ENCODE measurements at regions not wholly inside any gene's neighbourhood (a gene's known extent, or its start where the extent isn't known, plus 50 kb on each side); places are given as distances from the start of the nearest gene placed in this dataset.
"Not testable (repeated sequence)": the region's sequence is repeated elsewhere in the genome, so short reads cannot be mapped to it uniquely, and the experiment has no call there.

- DNase-seq (ENCODE audit: low spot score in 2 of 2, unreplicated experiment in 2 of 2): no peak
- Mint-ChIP-seq H3K4me3 (no peak overlapping the region), H3K9me3 (no peaks in the 10 kb centered on the region), H3K27ac (no peak overlapping the region), H3K4me1 (peaks cover 5% of the 10 kb centered on the region), H3K36me3 (no peaks in the 10 kb centered on the region), H3K27me3 (ENCODE audit: low read depth) (no peaks in the 10 kb centered on the region)
- no peak for TF ChIP-seq CTCF (IDR thresholded peaks at IDR 0.05; ENCODE audit: unreplicated experiment)
Observed at GRCh38 chr14:30242744-30243143, 315.1 kb upstream of the PRKD1 start.

- no peak for TF ChIP-seq CTCF (IDR thresholded peaks at IDR 0.05; ENCODE audit: unreplicated experiment)
- H3K27ac Mint-ChIP-seq: no peak overlapping the region
- no peak for DNase-seq (ENCODE audit: low spot score in 2 of 2, unreplicated experiment in 2 of 2)
- H3K36me3 Mint-ChIP-seq: no peaks in the 10 kb centered on the region
- no peaks in the 10 kb centered on the region for H3K27me3 Mint-ChIP-seq (ENCODE audit: low read depth)
- H3K9me3 Mint-ChIP-seq: no peaks in the 10 kb centered on the region
- H3K4me1 Mint-ChIP-seq: peaks cover 5% of the 10 kb centered on the region
- H3K4me3 Mint-ChIP-seq: no peak overlapping the region
Observed at GRCh38 chr14:30243207-30243606, 315.6 kb upstream of the PRKD1 start.

DNA sequence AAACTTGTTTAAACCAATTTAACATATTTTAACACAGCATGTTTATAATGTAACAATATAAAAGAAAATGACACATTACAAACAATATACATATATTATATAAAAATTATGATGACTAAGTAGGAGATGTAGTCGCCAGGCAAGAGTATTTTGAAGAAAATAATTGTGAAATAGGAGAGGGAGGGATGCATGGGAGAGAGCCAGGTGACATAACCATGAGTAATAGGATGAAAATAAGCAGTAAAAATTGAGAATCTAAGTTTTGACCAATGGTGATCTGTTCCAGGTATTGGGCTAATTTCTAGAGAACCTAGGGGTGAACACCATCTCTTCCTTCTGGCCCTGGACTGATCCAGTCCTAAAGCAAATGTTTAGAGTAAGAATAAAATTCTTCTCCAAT, 315.2 kb upstream of the G2E3 start:
- no peaks in the 10 kb centered on the region for H3K9me3 Mint-ChIP-seq
- H3K27me3 Mint-ChIP-seq (ENCODE audit: low read depth): no peaks in the 10 kb centered on the region
- no peak overlapping the region for H3K4me3 Mint-ChIP-seq
- peaks cover 5% of the 10 kb centered on the region for H3K4me1 Mint-ChIP-seq
- no peak overlapping the region for H3K27ac Mint-ChIP-seq
- DNase-seq (ENCODE audit: low spot score in 2 of 2, unreplicated experiment in 2 of 2): no peak
- TF ChIP-seq CTCF (IDR thresholded peaks at IDR 0.05; ENCODE audit: unreplicated experiment): no peak
- H3K36me3 Mint-ChIP-seq: no peaks in the 10 kb centered on the region

DNA sequence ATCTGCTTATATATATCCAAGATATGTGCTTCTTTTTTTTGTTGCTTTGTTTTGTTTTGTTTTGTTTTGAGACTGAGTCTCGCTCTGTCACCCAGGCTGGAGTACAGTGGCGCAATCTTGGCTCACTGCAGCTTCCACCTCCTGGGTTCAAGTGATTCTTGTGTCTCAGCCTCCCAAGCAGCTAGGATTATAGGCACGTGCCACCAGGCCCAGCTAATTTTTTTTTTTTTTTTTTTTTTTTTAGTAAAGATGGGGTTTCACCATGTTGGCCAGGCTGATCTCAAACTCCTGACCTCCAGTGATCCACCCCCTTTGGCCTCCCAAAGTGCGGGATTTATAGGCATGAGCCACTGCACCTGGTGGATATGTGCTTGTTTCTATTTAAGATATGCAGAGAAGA, 314.6 kb upstream of the G2E3 start:
- not testable (repeated sequence) for H3K27me3 Mint-ChIP-seq (ENCODE audit: low read depth); DNase-seq (ENCODE audit: low spot score in 2 of 2, unreplicated experiment in 2 of 2); H3K4me1 Mint-ChIP-seq; H3K27ac Mint-ChIP-seq; H3K4me3 Mint-ChIP-seq; H3K9me3 Mint-ChIP-seq; H3K36me3 Mint-ChIP-seq

DNA sequence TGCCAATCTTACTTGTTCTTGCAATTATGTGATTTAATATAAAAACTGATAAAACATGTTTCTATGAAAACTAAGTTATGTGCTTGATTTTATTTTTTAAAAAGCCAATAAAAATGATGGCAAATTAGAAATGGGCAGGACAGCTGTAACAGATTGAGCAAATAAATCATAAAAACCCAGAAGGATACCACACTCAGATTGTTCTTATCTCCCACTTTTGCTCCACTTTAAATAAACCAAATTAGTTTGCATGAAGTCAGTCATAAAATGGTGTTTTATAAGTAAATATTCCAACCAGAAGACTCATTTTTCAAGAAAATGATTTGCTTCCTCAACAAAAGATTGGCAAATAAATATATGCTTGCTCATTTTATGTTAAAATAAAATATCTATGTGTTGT, 307.9 kb upstream of the G2E3 start:
- DNase-seq (ENCODE audit: low spot score in 2 of 2, unreplicated experiment in 2 of 2): no peak
- TF ChIP-seq CTCF (IDR thresholded peaks at IDR 0.05; ENCODE audit: unreplicated experiment): no peak
- Mint-ChIP-seq H3K27me3 (ENCODE audit: low read depth) (no peaks in the 10 kb centered on the region), H3K4me3 (no peak overlapping the region), H3K4me1 (no peaks in the 10 kb centered on the region), H3K9me3 (peaks cover 15% of the 10 kb centered on the region), H3K27ac (no peak overlapping the region), H3K36me3 (no peaks in the 10 kb centered on the region)

DNA sequence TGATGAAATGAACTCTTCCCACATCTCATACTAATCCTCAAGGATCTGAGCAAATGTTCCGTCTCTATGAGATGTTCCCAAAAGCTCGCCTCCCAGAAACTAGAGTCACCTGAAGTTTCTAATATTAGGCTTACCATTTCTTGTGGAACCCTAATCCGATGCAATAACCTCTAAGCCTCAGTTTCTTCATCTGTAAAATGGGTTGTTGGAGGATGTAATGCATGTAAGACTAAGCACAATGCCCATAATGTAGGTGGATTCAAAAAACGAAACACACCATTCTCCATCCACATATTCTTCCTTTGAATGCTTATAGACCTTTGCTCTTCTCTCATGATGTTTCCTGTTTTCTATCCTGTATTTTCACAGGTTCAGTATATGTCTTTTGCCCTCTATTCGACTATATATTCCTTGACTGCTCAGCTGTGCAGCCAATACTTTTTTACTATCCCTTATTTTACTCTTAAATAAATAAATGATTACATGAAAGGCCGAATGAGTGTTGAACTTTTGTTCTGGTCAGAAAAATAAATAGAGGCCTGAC, 307.3 kb upstream of the G2E3 start:
- TF ChIP-seq CTCF (IDR thresholded peaks at IDR 0.05; ENCODE audit: unreplicated experiment): no peak
- H3K9me3 Mint-ChIP-seq: peaks cover 22% of the 10 kb centered on the region
- H3K36me3 Mint-ChIP-seq: no peaks in the 10 kb centered on the region

More for the DNA sequence above, 307.3 kb upstream of the G2E3 start:
- H3K4me1 Mint-ChIP-seq: no peaks in the 10 kb centered on the region
- no peak overlapping the region for H3K27ac Mint-ChIP-seq
- H3K27me3 Mint-ChIP-seq (ENCODE audit: low read depth): no peaks in the 10 kb centered on the region
- no peak for DNase-seq (ENCODE audit: low spot score in 2 of 2, unreplicated experiment in 2 of 2)
- no peak overlapping the region for H3K4me3 Mint-ChIP-seq
